ENCODE measurements at regions not wholly inside any gene's neighbourhood (a gene's known extent, or its start where the extent isn't known, plus 50 kb on each side); places are given as distances from the start of the nearest gene placed in this dataset.

GRCh38 chr4:83728191-83728590 is 192.3 kb downstream of the GPAT3 start:
- no peaks in the 10 kb centered on the region for H3K9me3 ChIP-seq (ENCODE audit: control insufficient read depth in 2 of 3, insufficient read depth in 1 of 3, low read length in 3 of 3)
- no peak overlapping the region for H3K4me3 ChIP-seq (ENCODE audit: low read length in 3 of 3)
- H3K9ac ChIP-seq (ENCODE audit: low read length in 3 of 3): no peak overlapping the region
- intact Hi-C loops (cut with DNase I): no loop called here
- H3K4me1 ChIP-seq (ENCODE audit: control insufficient read depth in 2 of 3, insufficient read depth in 2 of 3, low read depth in 1 of 3, low read length in 3 of 3): no peaks in the 10 kb centered on the region
- FAIRE-seq (no peak), DNase-seq (no peak)
- H3K36me3 ChIP-seq (ENCODE audit: control insufficient read depth in 2 of 3, insufficient read depth in 3 of 3, low read length in 3 of 3): no peaks in the 10 kb centered on the region
- no peak for TF ChIP-seq CTCF (IDR thresholded peaks at IDR 0.05; ENCODE audit: borderline replicate concordance, extremely low read depth, insufficient read depth)
- H3K27ac ChIP-seq (ENCODE audit: low read depth in 2 of 2, low read length in 2 of 2): no peak overlapping the region
- no peaks in the 10 kb centered on the region for H3K27me3 ChIP-seq (ENCODE audit: control insufficient read depth, insufficient read depth, low read length)

GRCh38 chr4:83725336-83726085 is 189.6 kb downstream of the GPAT3 start:
- no peak overlapping the region for H3K9ac ChIP-seq (ENCODE audit: low read length in 3 of 3)
- H3K4me3 ChIP-seq (ENCODE audit: low read length in 3 of 3): no peak overlapping the region
- no peaks in the 10 kb centered on the region for H3K36me3 ChIP-seq (ENCODE audit: control insufficient read depth in 2 of 3, insufficient read depth in 3 of 3, low read length in 3 of 3)
- H3K27ac ChIP-seq (ENCODE audit: low read depth in 2 of 2, low read length in 2 of 2): no peak overlapping the region
- no peaks in the 10 kb centered on the region for H3K4me1 ChIP-seq (ENCODE audit: control insufficient read depth in 2 of 3, insufficient read depth in 2 of 3, low read depth in 1 of 3, low read length in 3 of 3)
- no peaks in the 10 kb centered on the region for H3K27me3 ChIP-seq (ENCODE audit: control insufficient read depth, insufficient read depth, low read length)
- intact Hi-C loops (cut with DNase I): no loop called here
- FAIRE-seq: no peak
- no peak for DNase-seq
- no peak for TF ChIP-seq CTCF (IDR thresholded peaks at IDR 0.05; ENCODE audit: borderline replicate concordance, extremely low read depth, insufficient read depth)
- H3K9me3 ChIP-seq (ENCODE audit: control insufficient read depth in 2 of 3, insufficient read depth in 1 of 3, low read length in 3 of 3): no peaks in the 10 kb centered on the region

GRCh38 chr4:83724485-83725335 is 188.8 kb downstream of the GPAT3 start:
- H3K27me3 ChIP-seq (ENCODE audit: control insufficient read depth, insufficient read depth, low read length): no peaks in the 10 kb centered on the region
- intact Hi-C loops (cut with DNase I): no loop called here
- no peak for TF ChIP-seq CTCF (IDR thresholded peaks at IDR 0.05; ENCODE audit: borderline replicate concordance, extremely low read depth, insufficient read depth)
- H3K4me1 ChIP-seq (ENCODE audit: control insufficient read depth in 2 of 3, insufficient read depth in 2 of 3, low read depth in 1 of 3, low read length in 3 of 3): no peaks in the 10 kb centered on the region
- FAIRE-seq (no peak), DNase-seq (peak in 1 of 5 donors; percentile 22)
- H3K4me3 ChIP-seq (ENCODE audit: low read length in 3 of 3): no peak overlapping the region
- H3K36me3 ChIP-seq (ENCODE audit: control insufficient read depth in 2 of 3, insufficient read depth in 3 of 3, low read length in 3 of 3): no peaks in the 10 kb centered on the region
- H3K9ac ChIP-seq (ENCODE audit: low read length in 3 of 3): no peak overlapping the region
- no peaks in the 10 kb centered on the region for H3K9me3 ChIP-seq (ENCODE audit: control insufficient read depth in 2 of 3, insufficient read depth in 1 of 3, low read length in 3 of 3)
- H3K27ac ChIP-seq (ENCODE audit: low read depth in 2 of 2, low read length in 2 of 2): no peak overlapping the region
